NB4 (cell line): ENCODE measurements at regions not wholly inside any gene's neighbourhood (a gene's known extent, or its start where the extent isn't known, plus 50 kb on each side); places are given as distances from the start of the nearest gene placed in this dataset.

ENCODE experiments used
- CTCF ChIP-seq: IDR thresholded peaks from one replicate; pipeline ENCODE4 v1.5.1; 2012; ENCODE audit warnings: low read depth, low read length
- POLR2A ChIP-seq: IDR thresholded peaks from 2 replicates; pipeline ENCODE4 v1.6.1; 2011; ENCODE audit warnings: mild to moderate bottlenecking; ENCODE audit not compliant: insufficient read length; ENCODE audit errors: extremely low read depth

GRCh38 chr4:81989202-81989601, 384.6 kb downstream of the HNRNPD start:
- no peak for TF ChIP-seq CTCF
- no peak for TF ChIP-seq POLR2A
